ENCODE measurements at regions not wholly inside any gene's neighbourhood (a gene's known extent, or its start where the extent isn't known, plus 50 kb on each side); places are given as distances from the start of the nearest gene placed in this dataset.

DNA sequence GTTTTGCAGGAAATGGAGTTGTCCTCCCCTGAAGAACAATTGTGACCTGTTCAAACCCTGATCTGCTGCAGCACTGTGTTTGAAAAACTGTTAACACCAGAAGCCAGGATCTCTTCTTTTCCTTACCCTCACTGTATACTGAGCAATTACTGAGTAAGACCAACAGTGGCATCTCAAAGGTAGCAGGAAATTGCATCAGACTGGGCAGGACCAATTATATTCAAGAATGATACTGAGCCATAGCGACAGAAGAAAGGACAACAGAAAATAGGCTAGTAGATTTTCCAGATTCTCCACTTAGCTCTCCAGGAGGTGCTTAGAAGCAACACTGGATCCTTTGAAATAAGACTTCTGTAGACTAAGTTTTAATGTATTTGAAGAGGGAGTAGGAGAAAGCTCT is 57.4 kb upstream of the INHBA start:
- peaks cover 23% of the 10 kb centered on the region for H3K9me3 ChIP-seq (ENCODE audit: control insufficient read depth, low read length)
- no peak overlapping the region for H2BK120ac ChIP-seq (ENCODE audit: low read depth, low read length)
- no peak overlapping the region for H2BK15ac ChIP-seq (ENCODE audit: low read depth, poor library complexity, severe bottlenecking)
- H2BK5ac ChIP-seq (ENCODE audit: low read depth, low read length, poor library complexity, severe bottlenecking) = no peak overlapping the region
- no peak overlapping the region for H4K91ac ChIP-seq (ENCODE audit: low read length)
- H3K4ac ChIP-seq (ENCODE audit: low read depth in 1 of 2, low read length in 2 of 2) = no peak overlapping the region
- no peak overlapping the region for H3K23ac ChIP-seq (ENCODE audit: low read length in 2 of 2)
- WGBS = 100% methylated on average over 1 of the region's 1 CpG
- H3K27me3 ChIP-seq (ENCODE audit: control insufficient read depth in 1 of 2, insufficient read depth in 1 of 2, low read length in 2 of 2) = no peaks in the 10 kb centered on the region
- H3K4me1 ChIP-seq (ENCODE audit: control insufficient read depth, insufficient read depth, low read depth, low read length) = no peaks in the 10 kb centered on the region
- no peak overlapping the region for H3K4me3 ChIP-seq (ENCODE audit: insufficient read depth in 1 of 2, low read depth in 1 of 2, low read length in 2 of 2)
- no peak overlapping the region for H2AK5ac ChIP-seq (ENCODE audit: low read length, severe bottlenecking)
- DNase-seq = no peak
- no peak overlapping the region for H3K14ac ChIP-seq (ENCODE audit: low read length in 2 of 2)
- no peak overlapping the region for H2AFZ ChIP-seq (ENCODE audit: low read depth, low read length)
- no peak overlapping the region for H3K27ac ChIP-seq (ENCODE audit: low read length, poor library complexity, severe bottlenecking)
- no peak overlapping the region for H3K18ac ChIP-seq (ENCODE audit: low read depth in 1 of 2, low read length in 2 of 2)
- no peak overlapping the region for H3K9ac ChIP-seq (ENCODE audit: low read length)
- no peaks in the 10 kb centered on the region for H3K36me3 ChIP-seq (ENCODE audit: control insufficient read depth in 1 of 2, insufficient read depth in 2 of 2, low read depth in 1 of 2, low read length in 2 of 2)
- H3K79me1 ChIP-seq (replicated peaks; ENCODE audit: low read length, poor library complexity, severe bottlenecking) = no peaks in the 10 kb centered on the region
- no peak overlapping the region for H4K8ac ChIP-seq (ENCODE audit: low read length)
- no peak overlapping the region for H2BK12ac ChIP-seq (ENCODE audit: low read length in 2 of 2)
- no peak overlapping the region for H3K4me2 ChIP-seq (ENCODE audit: low read length, poor library complexity, severe bottlenecking)

DNA sequence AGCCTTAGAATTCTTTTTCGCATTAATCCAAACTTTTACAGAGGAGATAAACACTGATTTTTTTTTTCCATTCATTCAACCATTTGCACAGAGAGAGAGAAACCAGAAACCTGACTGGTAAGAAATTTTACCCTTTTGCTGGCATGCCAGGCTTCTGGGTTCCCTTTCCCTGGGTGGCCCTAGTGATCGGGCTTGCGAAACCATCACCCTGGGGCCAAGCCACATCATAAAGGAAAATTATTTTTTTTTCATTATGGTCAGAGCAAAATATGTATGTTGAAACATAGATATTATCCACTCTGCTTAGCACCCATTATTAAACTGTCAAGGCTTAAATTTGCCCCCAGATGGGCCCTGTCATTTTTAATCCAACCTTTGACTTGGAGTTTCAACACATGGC is 55.4 kb upstream of the INHBA start:
- Histone ChIP-seq H4K8ac (ENCODE audit: low read length) (no peak overlapping the region), H3K4me3 (ENCODE audit: insufficient read depth in 1 of 2, low read depth in 1 of 2, low read length in 2 of 2) (no peak overlapping the region), H3K4me1 (ENCODE audit: control insufficient read depth, insufficient read depth, low read depth, low read length) (no peaks in the 10 kb centered on the region), H3K27ac (ENCODE audit: low read length, poor library complexity, severe bottlenecking) (no peak overlapping the region), H3K4me2 (ENCODE audit: low read length, poor library complexity, severe bottlenecking) (no peak overlapping the region), H3K18ac (ENCODE audit: low read depth in 1 of 2, low read length in 2 of 2) (no peak overlapping the region), H2AFZ (ENCODE audit: low read depth, low read length) (no peak overlapping the region), H3K14ac (ENCODE audit: low read length in 2 of 2) (no peak overlapping the region), H3K36me3 (ENCODE audit: control insufficient read depth in 1 of 2, insufficient read depth in 2 of 2, low read depth in 1 of 2, low read length in 2 of 2) (no peaks in the 10 kb centered on the region), H3K9me3 (ENCODE audit: control insufficient read depth, low read length) (peaks cover 34% of the 10 kb centered on the region), H2BK12ac (ENCODE audit: low read length in 2 of 2) (no peak overlapping the region), H2BK5ac (ENCODE audit: low read depth, low read length, poor library complexity, severe bottlenecking) (no peak overlapping the region), H3K27me3 (ENCODE audit: control insufficient read depth in 1 of 2, insufficient read depth in 1 of 2, low read length in 2 of 2) (no peaks in the 10 kb centered on the region), H3K23ac (ENCODE audit: low read length in 2 of 2) (no peak overlapping the region), H2BK15ac (ENCODE audit: low read depth, poor library complexity, severe bottlenecking) (no peak overlapping the region), H3K9ac (ENCODE audit: low read length) (no peak overlapping the region), H3K79me1 (replicated peaks; ENCODE audit: low read length, poor library complexity, severe bottlenecking) (no peaks in the 10 kb centered on the region), H2BK120ac (ENCODE audit: low read depth, low read length) (no peak overlapping the region), H2AK5ac (ENCODE audit: low read length, severe bottlenecking) (no peak overlapping the region), H3K4ac (ENCODE audit: low read depth in 1 of 2, low read length in 2 of 2) (no peak overlapping the region), H4K91ac (ENCODE audit: low read length) (no peak overlapping the region)
- 92% methylated on average over 1 of the region's 3 CpGs for WGBS
- DNase-seq = no peak

GRCh38 chr7:41756650-41757182 is 53.8 kb upstream of the INHBA start:
- Histone ChIP-seq H4K91ac (ENCODE audit: low read length) (no peak overlapping the region), H2AK5ac (ENCODE audit: low read length, severe bottlenecking) (no peak overlapping the region), H3K27me3 (ENCODE audit: control insufficient read depth in 1 of 2, insufficient read depth in 1 of 2, low read length in 2 of 2) (no peaks in the 10 kb centered on the region), H3K4me1 (ENCODE audit: control insufficient read depth, insufficient read depth, low read depth, low read length) (no peaks in the 10 kb centered on the region), H3K4ac (ENCODE audit: low read depth in 1 of 2, low read length in 2 of 2) (no peak overlapping the region), H3K4me2 (ENCODE audit: low read length, poor library complexity, severe bottlenecking) (no peak overlapping the region), H2BK12ac (ENCODE audit: low read length in 2 of 2) (no peak overlapping the region), H3K18ac (ENCODE audit: low read depth in 1 of 2, low read length in 2 of 2) (no peak overlapping the region), H3K9ac (ENCODE audit: low read length) (no peak overlapping the region), H2BK5ac (ENCODE audit: low read depth, low read length, poor library complexity, severe bottlenecking) (no peak overlapping the region), H3K79me1 (replicated peaks; ENCODE audit: low read length, poor library complexity, severe bottlenecking) (no peaks in the 10 kb centered on the region), H3K36me3 (ENCODE audit: control insufficient read depth in 1 of 2, insufficient read depth in 2 of 2, low read depth in 1 of 2, low read length in 2 of 2) (no peaks in the 10 kb centered on the region), H2BK120ac (ENCODE audit: low read depth, low read length) (no peak overlapping the region), H4K8ac (ENCODE audit: low read length) (no peak overlapping the region), H3K4me3 (ENCODE audit: insufficient read depth in 1 of 2, low read depth in 1 of 2, low read length in 2 of 2) (no peak overlapping the region), H3K27ac (ENCODE audit: low read length, poor library complexity, severe bottlenecking) (no peak overlapping the region), H2BK15ac (ENCODE audit: low read depth, poor library complexity, severe bottlenecking) (no peak overlapping the region), H3K23ac (ENCODE audit: low read length in 2 of 2) (no peak overlapping the region), H3K14ac (ENCODE audit: low read length in 2 of 2) (no peak overlapping the region), H3K9me3 (ENCODE audit: control insufficient read depth, low read length) (peaks cover 34% of the 10 kb centered on the region), H2AFZ (ENCODE audit: low read depth, low read length) (no peak overlapping the region)
- DNase-seq = no peak
- 61% methylated on average over 2 of the region's 3 CpGs for WGBS

DNA sequence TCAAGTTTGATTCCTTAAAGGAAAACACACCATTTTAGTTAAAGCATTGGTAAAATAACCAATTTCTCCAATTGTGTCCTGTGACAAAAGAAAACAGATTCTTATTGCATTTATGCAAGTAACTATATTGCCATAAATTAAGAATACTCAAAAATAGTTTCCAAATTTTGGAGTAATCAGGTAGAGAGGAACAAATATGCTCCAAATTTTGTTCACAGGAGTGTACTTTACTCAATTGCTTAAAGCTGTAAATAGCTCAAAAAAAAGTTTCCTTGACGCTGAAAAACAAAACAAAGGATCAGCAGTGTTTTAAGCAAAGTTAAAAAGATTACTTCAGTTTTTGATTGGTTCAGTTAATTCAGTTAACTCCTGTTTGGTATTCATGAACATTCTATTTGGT is 52.2 kb upstream of the INHBA start:
- H3K79me1 ChIP-seq (replicated peaks; ENCODE audit: low read length, poor library complexity, severe bottlenecking) = no peaks in the 10 kb centered on the region
- no peak overlapping the region for H4K91ac ChIP-seq (ENCODE audit: low read length)
- no peak overlapping the region for H2BK5ac ChIP-seq (ENCODE audit: low read depth, low read length, poor library complexity, severe bottlenecking)
- H2BK120ac ChIP-seq (ENCODE audit: low read depth, low read length) = no peak overlapping the region
- peaks cover 34% of the 10 kb centered on the region for H3K9me3 ChIP-seq (ENCODE audit: control insufficient read depth, low read length)
- H2BK12ac ChIP-seq (ENCODE audit: low read length in 2 of 2) = no peak overlapping the region
- H3K23ac ChIP-seq (ENCODE audit: low read length in 2 of 2) = no peak overlapping the region
- no peak overlapping the region for H3K4me2 ChIP-seq (ENCODE audit: low read length, poor library complexity, severe bottlenecking)
- no peak for DNase-seq
- H3K36me3 ChIP-seq (ENCODE audit: control insufficient read depth in 1 of 2, insufficient read depth in 2 of 2, low read depth in 1 of 2, low read length in 2 of 2) = no peaks in the 10 kb centered on the region
- H3K9ac ChIP-seq (ENCODE audit: low read length) = no peak overlapping the region
- no peak overlapping the region for H4K8ac ChIP-seq (ENCODE audit: low read length)
- H3K4me3 ChIP-seq (ENCODE audit: insufficient read depth in 1 of 2, low read depth in 1 of 2, low read length in 2 of 2) = no peak overlapping the region
- no peak overlapping the region for H2AFZ ChIP-seq (ENCODE audit: low read depth, low read length)
- no peak overlapping the region for H2AK5ac ChIP-seq (ENCODE audit: low read length, severe bottlenecking)
- H3K4me1 ChIP-seq (ENCODE audit: control insufficient read depth, insufficient read depth, low read depth, low read length) = no peaks in the 10 kb centered on the region
- no peak overlapping the region for H3K4ac ChIP-seq (ENCODE audit: low read depth in 1 of 2, low read length in 2 of 2)
- no peak overlapping the region for H3K14ac ChIP-seq (ENCODE audit: low read length in 2 of 2)
- no peaks in the 10 kb centered on the region for H3K27me3 ChIP-seq (ENCODE audit: control insufficient read depth in 1 of 2, insufficient read depth in 1 of 2, low read length in 2 of 2)
- H3K27ac ChIP-seq (ENCODE audit: low read length, poor library complexity, severe bottlenecking) = no peak overlapping the region
- H3K18ac ChIP-seq (ENCODE audit: low read depth in 1 of 2, low read length in 2 of 2) = no peak overlapping the region
- no peak overlapping the region for H2BK15ac ChIP-seq (ENCODE audit: low read depth, poor library complexity, severe bottlenecking)
- no CpG with 5 or more reads among the region's 1 CpG for WGBS
